Trophoblast cell (in vitro differentiated cells and primary cell): ENCODE measurements at regions not wholly inside any gene's neighbourhood (a gene's known extent, or its start where the extent isn't known, plus 50 kb on each side); places are given as distances from the start of the nearest gene placed in this dataset.

ENCODE experiments used
- DNase-seq, 2 donors: peaks; one replicate each; pipeline ENCODE4 v3.0.0-alpha.2; 2016
- H2AFZ ChIP-seq: 2 replicates; pipeline ENCODE4 v1.6.1; 2013; ENCODE audit warnings: low read length, moderate library complexity, mild to moderate bottlenecking; ENCODE audit not compliant: insufficient read depth, poor library complexity
- H2AK5ac ChIP-seq: 2 replicates; pipeline ENCODE4 v1.6.1; 2013; ENCODE audit warnings: mild to moderate bottlenecking, low read length
- H2BK120ac ChIP-seq: 2 replicates; pipeline ENCODE4 v1.6.1; 2013; ENCODE audit warnings: low read length, mild to moderate bottlenecking, moderate library complexity; ENCODE audit not compliant: insufficient read depth, poor library complexity
- H2BK12ac ChIP-seq: 2 replicates; pipeline ENCODE4 v1.6.1; 2013; ENCODE audit warnings: mild to moderate bottlenecking, low read length, moderate library complexity
- H2BK5ac ChIP-seq: 2 replicates; pipeline ENCODE4 v1.6.1; 2013; ENCODE audit warnings: low read length, low read depth, moderate library complexity, mild to moderate bottlenecking; ENCODE audit not compliant: poor library complexity
- H3K14ac ChIP-seq: 2 replicates; pipeline ENCODE4 v1.6.1; 2013; ENCODE audit warnings: mild to moderate bottlenecking, low read length
- H3K18ac ChIP-seq: 2 replicates; pipeline ENCODE4 v1.6.1; 2013; ENCODE audit warnings: mild to moderate bottlenecking, low read length
- H3K23ac ChIP-seq: 2 replicates; pipeline ENCODE4 v1.6.1; 2013; ENCODE audit warnings: low read length
- H3K27ac ChIP-seq: 2 replicates; pipeline ENCODE4 v1.5.1; 2013; ENCODE audit warnings: low read depth, mild to moderate bottlenecking, inconsistent platforms, low read length, moderate library complexity
- H3K27me3 ChIP-seq: 2 replicates; pipeline ENCODE4 v1.6.1; 2013; ENCODE audit warnings: inconsistent platforms, mild to moderate bottlenecking, low read length, moderate library complexity; ENCODE audit not compliant: insufficient read depth
- H3K36me3 ChIP-seq, 2 experiments: 1 replicate in 1 of 2; 2 replicates in 1 of 2; pipeline ENCODE4 v1.6.1; 2013; ENCODE audit warnings: low read length in 2 of 2, mild to moderate bottlenecking in 2 of 2, moderate library complexity in 1 of 2; ENCODE audit not compliant: insufficient read depth in 2 of 2, control insufficient read depth in 1 of 2
- H3K4ac ChIP-seq: 2 replicates; pipeline ENCODE4 v1.6.1; 2013; ENCODE audit warnings: low read depth, mild to moderate bottlenecking, low read length, moderate library complexity
- H3K4me1 ChIP-seq, 2 experiments: 1 replicate in 1 of 2; 2 replicates in 1 of 2; pipeline ENCODE4 v1.6.1; 2013; ENCODE audit warnings: low read length in 2 of 2, mild to moderate bottlenecking in 2 of 2, moderate library complexity in 1 of 2; ENCODE audit not compliant: insufficient read depth in 2 of 2, control insufficient read depth in 1 of 2
- H3K4me2 ChIP-seq: 2 replicates; pipeline ENCODE4 v1.6.1; 2013; ENCODE audit warnings: inconsistent platforms, mild to moderate bottlenecking, low read length, moderate library complexity
- H3K4me3 ChIP-seq: 2 replicates; pipeline ENCODE4 v1.5.1; 2013; ENCODE audit warnings: mild to moderate bottlenecking, low read depth, low read length, inconsistent platforms
- H3K79me1 ChIP-seq: one replicate; pipeline ENCODE4 v1.6.1; 2013; ENCODE audit warnings: low read length
- H3K79me2 ChIP-seq: 2 replicates; pipeline ENCODE4 v1.6.1; 2013; ENCODE audit warnings: low read length, mild to moderate bottlenecking; ENCODE audit not compliant: control insufficient read depth, insufficient read depth, poor library complexity
- H3K9ac ChIP-seq: 2 replicates; pipeline ENCODE4 v1.6.1; 2013; ENCODE audit warnings: mild to moderate bottlenecking, low read length
- H3K9me3 ChIP-seq: 2 replicates; pipeline ENCODE4 v1.6.1; 2013; ENCODE audit warnings: low read depth, mild to moderate bottlenecking, control low read depth, inconsistent platforms, low read length; ENCODE audit not compliant: insufficient read depth
- H4K12ac ChIP-seq: 2 replicates; pipeline ENCODE4 v1.6.1; 2013; ENCODE audit warnings: low read depth, mild to moderate bottlenecking, low read length, moderate library complexity
- H4K8ac ChIP-seq: 2 replicates; pipeline ENCODE4 v1.6.1; 2013; ENCODE audit warnings: low read depth, mild to moderate bottlenecking, low read length, moderate library complexity
- H4K91ac ChIP-seq: one replicate; pipeline ENCODE4 v1.6.1; 2013; ENCODE audit warnings: low read depth, mild to moderate bottlenecking, low read length, moderate library complexity
- WGBS: extraction: QIAGEN DNeasy Blood & Tissue Kit; methylation state at CpG from one replicate; pipeline ENCODE4 v1.1.7; 2013; ENCODE audit warnings: missing lambda C conversion rate; ENCODE audit not compliant: insufficient read length, insufficient coverage; ENCODE audit errors: extremely low coverage; 5-methylcytosine and 5-hydroxymethylcytosine counted together

- peak overlapping the region; percentile 7 for H3K4me2 ChIP-seq
- DNase-seq = no peak
Observed at GRCh38 chr9:130755377-130756007, 61.9 kb downstream of the EXOSC2 start.

GRCh38 chr9:130756037-130756436 is 62.5 kb downstream of the EXOSC2 start:
- Histone ChIP-seq H3K79me2 (peaks cover 1% of the 10 kb centered on the region), H2BK12ac (no peak overlapping the region), H3K9me3 (no peaks in the 10 kb centered on the region), H2BK5ac (no peak overlapping the region), H4K8ac (no peak overlapping the region), H4K91ac (no peak overlapping the region), H3K14ac (no peak overlapping the region), H3K4me2 (no peak overlapping the region), H4K12ac (no peak overlapping the region), H3K4me3 (no peak overlapping the region), H2AK5ac (no peak overlapping the region), H3K9ac (no peak overlapping the region), H2AFZ (no peak overlapping the region), H3K79me1 (no peaks in the 10 kb centered on the region), H3K27me3 (no peaks in the 10 kb centered on the region), H3K36me3 (no peaks in the 10 kb centered on the region), H3K23ac (no peak overlapping the region), H3K27ac (peak overlapping the region; percentile 77), H3K18ac (no peak overlapping the region), H3K4me1 (peaks cover 11 to 20% of the 10 kb centered on the region in 2 experiments), H3K4ac (no peak overlapping the region), H2BK120ac (no peak overlapping the region)
- WGBS = no CpG with 5 or more reads among the region's 2 CpGs
- DNase-seq = no peak

More at GRCh38 chr9:130755377-130756007, 61.9 kb downstream of the EXOSC2 start:
- Histone ChIP-seq H3K23ac (no peak overlapping the region), H3K4me3 (no peak overlapping the region), H4K91ac (no peak overlapping the region), H3K27ac (peak overlapping the region; percentile 42), H3K79me1 (no peaks in the 10 kb centered on the region), H2BK5ac (no peak overlapping the region), H3K18ac (no peak overlapping the region), H2AFZ (peak overlapping the region; percentile 60), H2AK5ac (no peak overlapping the region), H3K36me3 (no peaks in the 10 kb centered on the region), H3K14ac (no peak overlapping the region), H3K9ac (no peak overlapping the region), H2BK120ac (no peak overlapping the region), H4K12ac (no peak overlapping the region), H3K27me3 (no peaks in the 10 kb centered on the region), H3K9me3 (no peaks in the 10 kb centered on the region), H2BK12ac (no peak overlapping the region), H4K8ac (no peak overlapping the region), H3K4me1 (peaks cover 11 to 20% of the 10 kb centered on the region in 2 experiments), H3K4ac (no peak overlapping the region), H3K79me2 (peaks cover 1% of the 10 kb centered on the region)
- no CpG with 5 or more reads among the region's 10 CpGs for WGBS

- Histone ChIP-seq H3K23ac (no peak overlapping the region), H3K79me1 (no peaks in the 10 kb centered on the region), H3K4ac (no peak overlapping the region), H2AK5ac (no peak overlapping the region), H2BK5ac (no peak overlapping the region), H4K91ac (no peak overlapping the region), H2BK12ac (no peak overlapping the region), H3K79me2 (peaks cover 1% of the 10 kb centered on the region), H3K4me2 (no peak overlapping the region), H4K12ac (no peak overlapping the region), H4K8ac (no peak overlapping the region), H2BK120ac (no peak overlapping the region), H3K36me3 (no peaks in the 10 kb centered on the region), H3K4me3 (no peak overlapping the region), H3K27ac (peak overlapping the region; percentile 77), H3K9ac (no peak overlapping the region), H3K14ac (no peak overlapping the region), H3K4me1 (peaks cover 11 to 20% of the 10 kb centered on the region in 2 experiments), H3K9me3 (no peaks in the 10 kb centered on the region), H3K27me3 (no peaks in the 10 kb centered on the region), H3K18ac (no peak overlapping the region), H2AFZ (no peak overlapping the region)
- no CpG with 5 or more reads among the region's 7 CpGs for WGBS
- DNase-seq = no peak
Observed at GRCh38 chr9:130756455-130757152, 63.0 kb downstream of the EXOSC2 start.

- Histone ChIP-seq H4K12ac (no peak overlapping the region), H3K79me2 (peaks cover 1% of the 10 kb centered on the region), H3K4me3 (no peak overlapping the region), H3K27ac (no peak overlapping the region), H3K4me2 (no peak overlapping the region), H2BK120ac (no peak overlapping the region), H4K8ac (no peak overlapping the region), H3K4ac (no peak overlapping the region), H3K27me3 (no peaks in the 10 kb centered on the region), H3K79me1 (no peaks in the 10 kb centered on the region), H3K36me3 (no peaks in the 10 kb centered on the region), H3K9ac (no peak overlapping the region), H3K4me1 (peaks cover 11 to 18% of the 10 kb centered on the region in 2 experiments), H2AFZ (no peak overlapping the region), H2BK5ac (no peak overlapping the region), H3K14ac (no peak overlapping the region), H2BK12ac (no peak overlapping the region), H3K18ac (no peak overlapping the region), H3K9me3 (no peaks in the 10 kb centered on the region), H2AK5ac (no peak overlapping the region), H3K23ac (no peak overlapping the region), H4K91ac (no peak overlapping the region)
- WGBS = no CpG with 5 or more reads among the region's 4 CpGs
- DNase-seq = no peak
Observed at GRCh38 chr9:130759738-130760137, 66.2 kb downstream of the EXOSC2 start.
